Nephron (organoid): ENCODE measurements at regions not wholly inside any gene's neighbourhood (a gene's known extent, or its start where the extent isn't known, plus 50 kb on each side); places are given as distances from the start of the nearest gene placed in this dataset.

Experiments used
- H3K27ac Mint-ChIP-seq, 3 experiments: 2 replicates each; pipeline ENCODE4 v1.8.0; 2020; ENCODE audit warnings: mixed read lengths in 3 of 3, mild to moderate bottlenecking in 2 of 3, moderate library complexity in 1 of 3
- H3K27me3 Mint-ChIP-seq: 2 replicates; pipeline ENCODE4 v1.8.0; 2021; ENCODE audit warnings: low read depth, mild to moderate bottlenecking, moderate library complexity, mixed read lengths
- H3K36me3 Mint-ChIP-seq: 2 replicates; pipeline ENCODE4 v1.8.0; 2020; ENCODE audit warnings: low read depth, mixed read lengths
- H3K4me1 Mint-ChIP-seq: 2 replicates; pipeline ENCODE4 v1.8.0; 2020; ENCODE audit warnings: mixed read lengths
- H3K4me3 Mint-ChIP-seq, 3 experiments: 2 replicates each; pipeline ENCODE4 v1.8.0; 2020; ENCODE audit warnings: mild to moderate bottlenecking in 3 of 3, mixed read lengths in 3 of 3, moderate library complexity in 2 of 3
- H3K9me3 Mint-ChIP-seq: 2 replicates; pipeline ENCODE4 v1.8.0; 2020; ENCODE audit warnings: mixed read lengths
- CTCF ChIP-seq, 3 experiments: fragments of 200-600 bp; sonication (generic); IDR thresholded peaks; one replicate each; pipeline ENCODE4 v1.5.0; 2021; ENCODE audit warnings: antibody characterized with exemption in 3 of 3; ENCODE audit not compliant: unreplicated experiment in 3 of 3

- Mint-ChIP-seq H3K27me3 (no peaks in the 10 kb centered on the region), H3K27ac (no peak overlapping the region), H3K9me3 (no peaks in the 10 kb centered on the region), H3K36me3 (no peaks in the 10 kb centered on the region), H3K4me1 (no peaks in the 10 kb centered on the region), H3K4me3 (no peak overlapping the region)
- TF ChIP-seq CTCF (IDR thresholded peaks at IDR 0.05; ENCODE audit: unreplicated experiment in 3 of 3), result no peak
Observed at GRCh38 chr3:39754549-39754948, 54.9 kb upstream of the MYRIP start.

- H3K4me1 Mint-ChIP-seq, result no peaks in the 10 kb centered on the region
- no peak overlapping the region for H3K27ac Mint-ChIP-seq
- H3K27me3 Mint-ChIP-seq, result no peaks in the 10 kb centered on the region
- no peaks in the 10 kb centered on the region for H3K9me3 Mint-ChIP-seq
- no peaks in the 10 kb centered on the region for H3K36me3 Mint-ChIP-seq
- TF ChIP-seq CTCF (IDR thresholded peaks at IDR 0.05; ENCODE audit: unreplicated experiment in 3 of 3), result no peak
- H3K4me3 Mint-ChIP-seq, result no peak overlapping the region
Observed at GRCh38 chr3:39755100-39755499, 54.3 kb upstream of the MYRIP start.

GRCh38 chr3:39757307-39757706 lies 52.1 kb upstream of the MYRIP start:
- Mint-ChIP-seq H3K36me3 (no peaks in the 10 kb centered on the region), H3K4me1 (no peaks in the 10 kb centered on the region), H3K27ac (no peak overlapping the region), H3K9me3 (no peaks in the 10 kb centered on the region), H3K27me3 (no peaks in the 10 kb centered on the region), H3K4me3 (no peak overlapping the region)
- no peak for TF ChIP-seq CTCF (IDR thresholded peaks at IDR 0.05; ENCODE audit: unreplicated experiment in 3 of 3)
